OCI-LY1 (cell line): ENCODE measurements at regions not wholly inside any gene's neighbourhood (a gene's known extent, or its start where the extent isn't known, plus 50 kb on each side); places are given as distances from the start of the nearest gene placed in this dataset.

Experiments
- H2AFZ ChIP-seq: fragments of 200-600 bp; sonication (generic), shearing (Covaris generic); 2 replicates; pipeline ENCODE4 v1.6.0; 2014; ENCODE audit warnings: antibody characterized with exemption, mild to moderate bottlenecking, low read length
- H3F3A ChIP-seq: fragments of 200-600 bp; sonication (generic), shearing (Covaris generic); 2 replicates; pipeline ENCODE4 v1.6.0; 2014; ENCODE audit warnings: mild to moderate bottlenecking, antibody characterized with exemption, low read length, moderate library complexity; ENCODE audit not compliant: insufficient read depth
- H3K27ac ChIP-seq: fragments of 200-600 bp; sonication (generic); 2 replicates; pipeline ENCODE4 v1.5.1; 2014; ENCODE audit warnings: low read length, mixed run types, mild to moderate bottlenecking, low read depth; ENCODE audit not compliant: poor library complexity, severe bottlenecking
- H3K27me3 ChIP-seq: fragments of 200-600 bp; sonication (generic); 2 replicates; pipeline ENCODE4 v1.6.0; 2014; ENCODE audit warnings: antibody characterized with exemption, mild to moderate bottlenecking, low read length, moderate library complexity; ENCODE audit not compliant: insufficient read depth
- H3K36me3 ChIP-seq: fragments of 200-600 bp; sonication (generic); 2 replicates; pipeline ENCODE4 v1.6.1; 2014; ENCODE audit warnings: mild to moderate bottlenecking, antibody characterized with exemption, low read length, moderate library complexity, mixed read lengths; ENCODE audit not compliant: insufficient read depth
- H3K4me1 ChIP-seq: fragments of 200-600 bp; sonication (generic); 2 replicates; pipeline ENCODE4 v1.5.1; 2014; ENCODE audit warnings: mild to moderate bottlenecking, low read length, moderate library complexity; ENCODE audit not compliant: insufficient read depth, severe bottlenecking
- H3K4me2 ChIP-seq: fragments of 200-600 bp; sonication (generic), shearing (Covaris generic); 2 replicates; pipeline ENCODE4 v1.6.1; 2014; ENCODE audit warnings: low read length
- H3K4me3 ChIP-seq: fragments of 200-600 bp; sonication (generic); 2 replicates; pipeline ENCODE4 v1.5.1; 2014; ENCODE audit warnings: low read length, low read depth, mild to moderate bottlenecking, mixed read lengths; ENCODE audit not compliant: poor library complexity, severe bottlenecking
- H3K79me2 ChIP-seq: fragments of 200-600 bp; shearing (Covaris generic); 2 replicates; pipeline ENCODE4 v1.6.1; 2016; ENCODE audit warnings: mixed run types, low read length, mixed read lengths; ENCODE audit not compliant: insufficient read depth
- H3K9ac ChIP-seq: fragments of 200-600 bp; sonication (generic), shearing (Covaris generic); 2 replicates; pipeline ENCODE4 v1.6.1; 2014; ENCODE audit warnings: mild to moderate bottlenecking, low read length, mixed read lengths
- H3K9me2 ChIP-seq: fragments of 200-600 bp; sonication (generic), shearing (Covaris generic); 2 replicates; pipeline ENCODE4 v1.6.1; 2014; ENCODE audit warnings: low read depth, mild to moderate bottlenecking, low read length, mixed read lengths
- H3K9me3 ChIP-seq: fragments of 200-600 bp; shearing (Covaris generic); 2 replicates; pipeline ENCODE4 v1.6.1; 2014; ENCODE audit warnings: low read length, mixed read lengths
- H4K20me1 ChIP-seq: fragments of 200-600 bp; sonication (generic), shearing (Covaris generic); 2 replicates; pipeline ENCODE4 v1.6.0; 2016; ENCODE audit warnings: mild to moderate bottlenecking, low read length; ENCODE audit not compliant: insufficient read depth
- CTCF ChIP-seq: fragments of 200-600 bp; sonication (generic), shearing (Covaris generic); IDR thresholded peaks from 2 replicates; pipeline ENCODE4 v1.5.1; 2017; ENCODE audit warnings: mild to moderate bottlenecking, antibody characterized with exemption, low read length, moderate library complexity, mixed read lengths
- EZH2 ChIP-seq: fragments of 200-600 bp; sonication (generic), shearing (Covaris generic); IDR thresholded peaks from 2 replicates; pipeline ENCODE4 v1.8.0; 2017; ENCODE audit warnings: borderline replicate concordance, mixed run types, mild to moderate bottlenecking, antibody characterized with exemption, low read length, moderate library complexity, mixed read lengths

DNA sequence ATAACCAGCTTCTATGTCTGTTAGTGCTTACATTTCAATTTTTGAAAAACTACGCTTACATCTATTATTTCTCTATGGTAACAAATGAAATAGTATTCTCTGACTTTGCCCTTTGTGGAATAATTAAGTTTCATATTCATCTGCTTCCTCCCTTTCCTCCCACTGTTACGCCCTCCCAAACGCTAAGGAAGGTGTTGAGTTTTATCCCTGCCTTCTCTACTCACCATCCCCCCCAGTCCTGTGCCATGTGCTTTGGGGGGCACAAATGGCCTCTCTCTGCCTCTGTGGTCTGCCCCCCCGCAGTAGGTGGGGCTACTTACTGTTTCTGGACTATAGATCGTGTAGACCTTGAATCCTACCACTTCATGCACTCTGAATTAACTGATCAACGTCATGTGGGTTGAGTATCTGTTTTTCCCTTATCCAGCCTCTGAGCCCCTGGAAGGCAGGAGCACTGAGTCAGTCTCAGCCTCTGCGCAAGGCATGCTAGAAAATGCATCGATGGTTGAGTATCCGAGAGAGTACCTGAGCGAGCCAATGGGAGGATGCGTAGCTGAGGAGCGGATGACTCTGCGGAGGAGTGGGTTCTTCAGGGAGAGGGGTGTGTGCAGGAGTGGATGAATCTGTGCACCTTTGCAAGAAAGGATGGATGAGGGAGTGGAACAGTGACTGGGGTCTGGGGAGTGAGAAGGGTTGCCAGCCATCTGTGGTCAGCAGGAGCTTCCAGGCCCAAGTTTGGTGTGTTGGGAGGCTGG lies 114.5 kb upstream of the RTL1 start:
- no peaks in the 10 kb centered on the region for H4K20me1 ChIP-seq
- no peak overlapping the region for H3K9ac ChIP-seq
- H3K9me2 ChIP-seq: no peaks in the 10 kb centered on the region
- H2AFZ ChIP-seq: no peak overlapping the region
- H3K9me3 ChIP-seq: no peaks in the 10 kb centered on the region
- TF ChIP-seq EZH2 (no peak), CTCF (no peak)
- no peak overlapping the region for H3K4me3 ChIP-seq
- no peaks in the 10 kb centered on the region for H3F3A ChIP-seq
- no peak overlapping the region for H3K27ac ChIP-seq
- no peaks in the 10 kb centered on the region for H3K36me3 ChIP-seq
- H3K4me1 ChIP-seq: no peaks in the 10 kb centered on the region
- no peaks in the 10 kb centered on the region for H3K79me2 ChIP-seq
- H3K4me2 ChIP-seq: no peak overlapping the region
- H3K27me3 ChIP-seq: no peaks in the 10 kb centered on the region

GRCh38 chr14:101018561-101019290 lies 115.2 kb upstream of the RTL1 start:
- no peak overlapping the region for H3K27ac ChIP-seq
- no peak overlapping the region for H3K4me3 ChIP-seq
- no peaks in the 10 kb centered on the region for H3K9me3 ChIP-seq
- H3K4me2 ChIP-seq: no peak overlapping the region
- H3F3A ChIP-seq: no peaks in the 10 kb centered on the region
- TF ChIP-seq CTCF: no peak
- no peak for TF ChIP-seq EZH2
- H3K36me3 ChIP-seq: no peaks in the 10 kb centered on the region
- no peaks in the 10 kb centered on the region for H3K9me2 ChIP-seq
- no peaks in the 10 kb centered on the region for H3K79me2 ChIP-seq
- no peak overlapping the region for H3K9ac ChIP-seq
- H3K27me3 ChIP-seq: no peaks in the 10 kb centered on the region
- H2AFZ ChIP-seq: no peak overlapping the region
- H3K4me1 ChIP-seq: no peaks in the 10 kb centered on the region
- no peaks in the 10 kb centered on the region for H4K20me1 ChIP-seq

DNA sequence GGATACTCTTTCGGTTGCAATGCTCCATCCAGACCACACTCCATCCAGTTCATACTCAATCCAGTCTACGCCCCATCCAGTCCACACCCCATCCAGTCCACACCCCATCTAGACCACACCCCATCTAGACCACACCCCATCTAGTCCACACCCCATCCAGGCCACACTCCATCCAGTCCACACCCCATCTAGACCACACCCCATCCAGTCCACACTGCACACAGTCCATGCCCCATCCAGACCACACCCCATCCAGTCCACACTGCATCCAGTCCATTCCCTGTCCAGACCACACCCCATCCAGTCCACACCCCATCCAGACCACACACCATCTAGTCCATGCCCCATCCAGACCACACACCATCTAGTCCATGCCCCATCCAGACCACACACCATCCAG lies 116.0 kb upstream of the RTL1 start:
- Histone ChIP-seq H3K9me3 (no peaks in the 10 kb centered on the region), H3K27me3 (no peaks in the 10 kb centered on the region), H3K79me2 (no peaks in the 10 kb centered on the region), H3F3A (no peaks in the 10 kb centered on the region), H3K4me3 (no peak overlapping the region), H3K4me1 (no peaks in the 10 kb centered on the region), H3K9me2 (no peaks in the 10 kb centered on the region), H3K4me2 (no peak overlapping the region), H2AFZ (no peak overlapping the region), H3K9ac (no peak overlapping the region), H3K36me3 (no peaks in the 10 kb centered on the region), H3K27ac (no peak overlapping the region), H4K20me1 (no peaks in the 10 kb centered on the region)
- no peak for TF ChIP-seq EZH2
- no peak for TF ChIP-seq CTCF
